ENCODE measurements at regions not wholly inside any gene's neighbourhood (a gene's known extent, or its start where the extent isn't known, plus 50 kb on each side); places are given as distances from the start of the nearest gene placed in this dataset.
A peak's percentile ranks its signal among the peaks of the same experiment; 100 is the strongest.

DNA sequence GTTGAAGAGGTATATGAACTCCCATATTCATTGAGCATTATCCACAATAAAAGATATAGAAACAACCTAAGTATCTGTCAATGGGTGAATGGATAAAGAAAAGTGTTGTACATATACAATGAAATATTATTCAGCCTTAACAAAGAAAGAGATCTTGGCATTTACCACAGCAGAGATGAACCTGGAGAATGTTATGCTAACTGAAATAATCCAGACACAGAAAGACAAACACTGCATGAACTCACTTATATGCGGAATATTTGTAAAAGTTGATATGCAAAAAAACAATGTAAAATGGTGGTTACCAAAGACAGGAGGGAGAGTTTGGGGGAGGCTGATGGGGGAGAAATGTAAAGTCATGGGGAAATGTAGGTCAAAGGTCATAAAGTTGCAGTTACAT, 278.7 kb downstream of the ZNF608 start:
- H3K4me3 Mint-ChIP-seq, result no peak overlapping the region
- H3K27ac Mint-ChIP-seq, result peak overlapping the region; percentile 32 to 97 (median 59); a peak in 5 of 7 replicates
- no peaks in the 10 kb centered on the region for H3K79me2 ChIP-seq (ENCODE audit: insufficient read depth, low read length)
- H2BK120ac ChIP-seq (ENCODE audit: low read depth, low read length, poor library complexity, severe bottlenecking), result no peak overlapping the region
- H2BK15ac ChIP-seq (ENCODE audit: low read depth, low read length), result no peak overlapping the region
- no peaks in the 10 kb centered on the region for H4K20me1 ChIP-seq (ENCODE audit: control insufficient read depth, insufficient read depth, insufficient read length)
- H3K27me3 ChIP-seq (ENCODE audit: insufficient read depth, low read length), result no peaks in the 10 kb centered on the region
- H3K9ac ChIP-seq (ENCODE audit: extremely low read depth, insufficient read length, low read length), result no peak overlapping the region
- no peak overlapping the region for H3K56ac ChIP-seq (ENCODE audit: insufficient read length, low read depth, low read length)
- no peak overlapping the region for H3K4ac ChIP-seq (ENCODE audit: low read depth, low read length)
- H3T11ph ChIP-seq (ENCODE audit: low read length), result no peak overlapping the region
- peaks cover 45 to 54% of the 10 kb centered on the region in 2 experiments for H3K4me1 Mint-ChIP-seq
- no peak overlapping the region for H4K5ac ChIP-seq (ENCODE audit: insufficient read length, low read depth, low read length)
- H3K4me1 ChIP-seq (ENCODE audit: insufficient read depth, low read length), result peaks cover 5% of the 10 kb centered on the region; the same call in 1 of the 2 replicates
- no peak overlapping the region for H4K91ac ChIP-seq (ENCODE audit: insufficient read length, low read depth, low read length)
- no peak overlapping the region for H2BK12ac ChIP-seq (ENCODE audit: insufficient read length, low read depth, low read length)
- TF ChIP-seq, protein P1, sequence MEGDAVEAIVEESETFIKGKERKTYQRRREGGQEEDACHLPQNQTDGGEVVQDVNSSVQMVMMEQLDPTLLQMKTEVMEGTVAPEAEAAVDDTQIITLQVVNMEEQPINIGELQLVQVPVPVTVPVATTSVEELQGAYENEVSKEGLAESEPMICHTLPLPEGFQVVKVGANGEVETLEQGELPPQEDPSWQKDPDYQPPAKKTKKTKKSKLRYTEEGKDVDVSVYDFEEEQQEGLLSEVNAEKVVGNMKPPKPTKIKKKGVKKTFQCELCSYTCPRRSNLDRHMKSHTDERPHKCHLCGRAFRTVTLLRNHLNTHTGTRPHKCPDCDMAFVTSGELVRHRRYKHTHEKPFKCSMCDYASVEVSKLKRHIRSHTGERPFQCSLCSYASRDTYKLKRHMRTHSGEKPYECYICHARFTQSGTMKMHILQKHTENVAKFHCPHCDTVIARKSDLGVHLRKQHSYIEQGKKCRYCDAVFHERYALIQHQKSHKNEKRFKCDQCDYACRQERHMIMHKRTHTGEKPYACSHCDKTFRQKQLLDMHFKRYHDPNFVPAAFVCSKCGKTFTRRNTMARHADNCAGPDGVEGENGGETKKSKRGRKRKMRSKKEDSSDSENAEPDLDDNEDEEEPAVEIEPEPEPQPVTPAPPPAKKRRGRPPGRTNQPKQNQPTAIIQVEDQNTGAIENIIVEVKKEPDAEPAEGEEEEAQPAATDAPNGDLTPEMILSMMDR (conservative IDR thresholded peaks at IDR 0.05), result no peak
- H3K36me3 Mint-ChIP-seq (ENCODE audit: insufficient read depth in 1 of 3, low read depth in 3 of 3), result peaks cover 4 to 22% (median 12%) of the 10 kb centered on the region in 3 experiments
- peaks cover 11 to 14% of the 10 kb centered on the region in 2 experiments for H3K9me3 Mint-ChIP-seq
- no peaks in the 10 kb centered on the region for H3K23me2 ChIP-seq (ENCODE audit: insufficient read length, low read depth, low read length, poor library complexity, severe bottlenecking)
- no peak overlapping the region for H4K8ac ChIP-seq (replicated peaks; ENCODE audit: insufficient read length, low read depth, low read length)
- no peak for DNase-seq
- no peak overlapping the region for H3K4me2 ChIP-seq (ENCODE audit: insufficient read depth, insufficient read length, low read length)
- H3K18ac ChIP-seq (ENCODE audit: insufficient read length, low read depth, low read length), result no peak overlapping the region
- H3K23ac ChIP-seq (ENCODE audit: insufficient read length, low read depth, low read length), result no peak overlapping the region
- H3K79me1 ChIP-seq (ENCODE audit: insufficient read depth, low read depth, low read length, poor library complexity, severe bottlenecking), result no peaks in the 10 kb centered on the region
- H3K14ac ChIP-seq (ENCODE audit: insufficient read depth, low read length), result no peak overlapping the region
- peak overlapping the region; percentile 33 for H2BK20ac ChIP-seq (ENCODE audit: low read depth, low read length, poor library complexity, severe bottlenecking)
- no peaks in the 10 kb centered on the region for H3K27me3 Mint-ChIP-seq (ENCODE audit: low read depth)
- no peak overlapping the region for H2BK5ac ChIP-seq (ENCODE audit: insufficient read length, low read length)
- no peak overlapping the region for H2AFZ ChIP-seq (ENCODE audit: low read length)
- H2AK5ac ChIP-seq (ENCODE audit: insufficient read length, low read length), result no peak overlapping the region
- no CpG with 5 or more reads among the region's 1 CpG for WGBS (ENCODE audit: extremely low coverage, insufficient read length, low lambda C conversion rate)
- peak overlapping the region; percentile 66 for H3K27ac ChIP-seq (ENCODE audit: insufficient read length, low read depth, low read length)
- peaks cover 7% of the 10 kb centered on the region for H3K9me3 ChIP-seq (ENCODE audit: control insufficient read depth, low read depth, low read length)
